NCI-H510A (cell line): ENCODE measurements at regions not wholly inside any gene's neighbourhood (a gene's known extent, or its start where the extent isn't known, plus 50 kb on each side); places are given as distances from the start of the nearest gene placed in this dataset.
"Not testable (repeated sequence)": the region's sequence is repeated elsewhere in the genome, so short reads cannot be mapped to it uniquely, and the experiment has no call there.

Source experiments
- DNase-seq: peaks from one replicate; lab custom pipeline; 2025; lab: John Stamatoyannopoulos, UW

DNA sequence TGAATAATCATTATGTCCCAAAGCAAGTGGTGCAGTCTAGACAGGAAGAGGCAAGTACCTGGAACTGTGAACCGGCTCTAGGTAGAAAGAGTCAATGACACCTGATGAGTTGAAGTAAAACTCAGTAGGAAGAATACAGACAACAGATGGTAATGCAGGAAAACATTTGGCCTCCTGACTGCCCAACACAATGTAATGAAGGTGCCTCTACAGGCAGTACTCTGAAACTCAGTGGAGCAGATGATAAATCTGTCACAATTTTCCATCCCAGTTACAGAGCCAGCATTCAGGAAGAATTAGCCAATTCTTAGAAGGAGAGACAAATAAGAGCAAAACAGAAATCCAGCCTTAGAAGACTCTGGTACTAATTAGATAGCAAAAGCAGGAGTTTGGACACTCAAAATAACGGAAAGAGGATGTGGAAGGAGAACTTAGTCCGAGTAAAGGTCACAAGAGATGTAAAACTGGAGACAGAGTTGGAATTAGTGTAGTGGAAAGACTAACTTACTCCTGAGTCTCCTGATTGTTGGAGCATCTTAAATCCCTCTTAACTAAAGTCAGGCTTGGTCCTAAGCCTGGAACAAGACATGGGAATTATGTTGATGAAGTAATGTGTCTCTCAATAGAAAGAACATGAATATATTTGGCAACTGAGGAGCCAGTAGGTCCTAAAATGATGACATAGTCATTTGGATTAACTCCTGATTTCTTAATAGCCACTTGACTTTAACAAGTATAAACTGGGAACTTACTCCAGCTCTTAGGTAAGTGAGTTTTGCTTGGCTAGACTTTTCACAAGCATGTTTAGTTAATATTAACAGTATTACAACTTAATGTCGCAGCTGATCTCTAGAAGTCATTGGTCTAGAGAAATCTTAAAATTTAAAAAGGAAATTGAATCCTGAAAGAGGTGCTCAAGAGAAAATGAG is 457.3 kb upstream of the MIR17HG start:
- no peak for DNase-seq

DNA sequence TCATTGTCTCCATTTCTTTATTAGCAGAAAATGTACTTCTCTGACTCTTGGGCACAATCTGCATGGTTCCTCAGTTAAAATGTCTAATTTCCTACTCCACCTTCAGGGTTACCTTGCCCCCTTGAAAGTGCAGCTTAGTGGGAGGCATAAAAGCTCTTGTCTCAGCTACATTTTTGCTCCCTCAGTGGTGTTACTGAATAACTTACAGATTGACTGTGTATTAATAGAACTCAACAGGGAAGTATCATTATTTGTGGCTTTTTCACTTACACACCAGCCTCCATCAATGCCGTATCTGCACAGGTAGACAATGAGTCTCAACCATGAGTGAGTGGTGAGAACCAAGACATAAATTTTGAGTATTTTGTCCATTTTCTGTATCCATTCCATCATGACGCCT is 456.2 kb upstream of the MIR17HG start:
- DNase-seq = no peak

DNA sequence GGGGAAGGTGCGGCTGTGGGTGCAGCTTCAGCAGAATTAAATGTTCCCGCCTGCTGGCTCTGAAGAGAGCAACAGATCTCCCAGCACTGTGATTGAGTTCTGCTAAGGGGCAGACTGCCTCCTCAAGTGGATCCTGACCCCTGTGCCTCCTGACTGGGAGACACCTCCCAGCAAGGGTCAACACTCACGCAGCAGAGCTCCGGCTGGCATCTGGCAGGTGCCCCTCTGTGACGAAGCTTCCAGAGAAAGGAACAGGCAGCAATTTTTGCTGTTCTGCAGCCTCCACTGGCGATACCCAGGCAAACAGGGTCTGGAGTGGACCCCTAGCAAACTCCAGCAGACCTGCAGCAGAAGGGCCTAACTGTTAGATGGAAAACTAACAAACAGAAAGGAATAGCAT is 454.3 kb upstream of the MIR17HG start:
- DNase-seq = not testable (repeated sequence)

DNA sequence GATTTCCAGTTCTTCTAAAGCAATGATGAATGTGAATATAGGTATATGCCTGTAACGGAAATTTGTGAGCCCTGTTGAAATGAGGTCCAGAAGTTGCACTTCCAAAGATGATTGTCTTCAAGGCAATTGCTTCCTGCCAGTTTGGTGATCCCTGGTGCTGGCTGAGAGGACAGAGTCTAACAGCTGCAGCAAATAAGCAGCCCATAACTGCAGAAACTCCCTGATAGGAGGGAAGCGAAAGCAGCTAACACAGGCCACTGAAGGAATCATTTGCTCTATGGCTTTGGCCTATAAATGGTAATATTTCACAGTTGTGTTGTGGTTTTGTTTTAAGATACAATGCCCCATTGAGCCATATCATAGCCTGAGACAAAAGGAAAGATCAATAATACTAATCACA is 451.5 kb upstream of the MIR17HG start:
- no peak for DNase-seq

- no peak for DNase-seq
Measured at GRCh38 chr13:90898811-90899210, 448.7 kb upstream of the MIR17HG start.

- DNase-seq = no peak
Measured at GRCh38 chr13:90899416-90899815, 448.1 kb upstream of the MIR17HG start.

DNA sequence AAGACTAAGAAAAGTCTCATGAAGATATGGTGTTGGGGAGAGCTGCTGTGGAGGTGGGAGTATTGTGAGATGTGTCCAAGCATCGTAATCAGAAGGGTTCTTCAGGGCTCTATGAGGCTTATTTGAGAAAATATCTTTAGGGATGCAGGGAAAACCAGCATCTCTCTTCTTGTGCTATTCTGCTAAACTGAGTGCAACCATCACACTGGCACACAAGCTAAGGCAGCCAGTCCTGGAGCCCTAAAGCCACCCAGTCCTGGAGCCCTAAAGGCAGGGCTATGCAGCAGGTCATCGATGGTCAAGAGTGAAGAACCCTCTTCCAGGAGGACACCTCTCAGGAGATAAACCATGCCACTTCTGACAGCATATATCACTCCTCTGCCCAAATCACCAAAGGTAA is 445.2 kb upstream of the MIR17HG start:
- DNase-seq = no peak

DNA sequence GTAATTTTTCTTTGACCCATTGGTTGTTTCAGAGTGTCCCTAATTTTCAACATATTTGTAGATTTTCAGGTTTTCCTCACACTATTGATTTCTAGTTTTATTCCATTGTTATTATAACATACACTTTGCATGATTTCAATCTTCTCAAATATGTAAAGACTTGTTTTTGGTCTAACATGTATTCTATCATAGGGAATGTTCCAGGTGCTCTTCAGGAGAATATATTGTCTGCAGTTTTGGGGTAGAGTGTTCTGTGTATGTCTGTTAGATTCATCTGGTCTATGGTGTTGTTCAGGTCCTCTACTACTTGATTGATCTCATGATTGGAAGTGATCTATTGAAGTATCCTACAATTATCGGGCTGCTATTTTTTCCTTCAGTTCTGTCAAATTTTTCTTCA is 440.9 kb upstream of the MIR17HG start:
- DNase-seq = no peak

GRCh38 chr13:90908792-90909191 is 438.7 kb upstream of the MIR17HG start:
- no peak for DNase-seq

DNA sequence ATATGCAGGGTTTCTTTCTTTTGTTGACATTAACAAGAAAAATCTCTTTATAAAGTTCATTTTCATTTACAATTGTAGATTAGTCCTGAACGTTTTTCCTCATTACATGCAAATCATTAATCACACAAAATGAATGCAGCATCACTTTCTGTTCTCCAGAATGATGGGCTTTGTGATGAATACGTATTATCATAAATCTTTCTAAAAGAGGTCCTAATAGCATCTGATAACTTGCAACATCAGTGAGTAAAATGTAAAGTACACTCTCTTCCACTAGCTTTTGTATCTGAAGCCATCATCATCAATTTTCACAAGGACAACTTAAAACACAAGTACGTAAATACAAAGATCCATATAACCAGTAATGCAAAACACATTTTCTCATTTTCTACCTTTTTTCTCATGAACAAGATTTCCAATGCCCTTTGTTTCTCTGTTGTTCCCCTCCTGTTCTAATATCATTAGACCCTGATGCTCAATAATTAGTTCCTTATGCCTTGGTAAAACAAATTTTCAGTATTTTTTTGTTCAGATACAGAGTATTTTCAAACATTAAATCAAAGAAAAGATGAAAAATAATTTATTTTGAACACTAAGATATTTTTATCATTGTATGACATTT is 437.4 kb upstream of the MIR17HG start:
- DNase-seq = no peak

GRCh38 chr13:90912247-90912646 is 435.2 kb upstream of the MIR17HG start:
- DNase-seq = no peak

DNA sequence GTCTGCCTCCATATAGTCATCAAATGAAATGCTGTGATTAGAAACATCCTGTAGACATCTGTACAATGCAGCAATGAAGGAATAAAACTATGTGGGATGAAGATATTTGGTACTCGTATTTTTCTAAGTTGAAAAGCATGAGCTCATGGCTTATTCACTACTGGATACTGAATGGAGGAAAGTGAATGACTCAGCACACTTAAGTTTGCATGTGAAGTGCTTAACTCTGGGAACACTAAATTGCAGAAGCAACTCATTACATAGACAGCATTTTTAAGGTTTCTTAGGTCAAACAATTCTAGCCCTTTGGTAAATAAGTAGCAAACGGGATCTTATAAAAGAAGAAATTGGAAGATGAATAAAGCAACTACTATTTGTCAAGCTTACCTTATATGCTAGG is 429.0 kb upstream of the MIR17HG start:
- no peak for DNase-seq

DNA sequence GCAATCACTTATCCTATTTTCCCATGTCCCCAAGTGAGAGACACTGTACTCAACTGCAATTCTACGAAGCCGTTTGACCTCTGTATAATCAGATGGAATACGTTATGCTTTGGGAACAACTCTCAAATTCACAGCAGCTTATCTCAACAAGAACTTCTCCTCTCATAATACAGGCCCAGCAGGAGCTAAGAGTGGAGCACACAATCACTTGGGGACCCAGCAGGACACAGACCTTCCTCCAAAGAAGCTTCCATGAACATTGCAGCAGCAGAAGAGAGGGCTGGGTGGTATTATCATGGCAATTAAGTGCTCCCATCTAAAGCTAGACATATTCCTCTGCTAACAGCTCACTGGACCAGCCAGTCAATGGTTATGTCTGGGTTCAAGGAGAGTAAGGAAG is 428.3 kb upstream of the MIR17HG start:
- no peak for DNase-seq

GRCh38 chr13:90926459-90926858 is 421.0 kb upstream of the MIR17HG start:
- no peak for DNase-seq

- no peak for DNase-seq
Measured at GRCh38 chr13:90928109-90928508, 419.4 kb upstream of the MIR17HG start.

DNA sequence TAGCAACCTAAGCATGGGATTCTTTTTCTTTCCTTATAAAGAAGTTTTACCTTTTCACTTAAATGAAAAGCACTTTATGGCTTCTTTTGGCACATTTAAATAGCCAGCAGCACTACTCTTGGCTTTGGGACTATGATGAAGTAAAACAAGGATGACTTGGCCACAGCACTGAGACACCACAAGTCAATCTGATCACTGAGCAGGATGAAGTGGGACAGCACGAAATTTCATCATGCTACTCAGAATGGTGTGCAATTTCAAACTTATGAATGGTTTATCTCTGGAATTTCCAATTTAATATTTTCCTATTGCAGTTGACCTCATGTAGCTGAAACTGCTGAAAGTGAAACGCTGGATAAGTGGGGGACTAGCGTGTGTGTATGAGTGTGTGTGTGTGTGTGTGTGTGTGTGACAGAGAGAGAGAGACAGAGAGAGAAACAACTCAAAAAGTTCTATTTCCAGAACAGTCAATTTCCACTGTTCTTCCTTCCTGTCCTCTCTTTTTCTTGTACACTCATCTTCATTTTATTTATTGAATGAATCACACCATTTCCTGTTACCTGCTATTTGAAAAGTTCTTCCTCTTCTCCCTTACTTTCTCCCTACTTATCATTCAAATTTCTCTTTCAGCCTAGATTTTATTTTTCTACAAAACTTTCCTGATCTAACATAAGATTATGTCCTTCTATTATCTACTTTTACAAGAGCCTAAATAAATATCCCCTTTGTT is 414.2 kb upstream of the MIR17HG start:
- DNase-seq = no peak

DNA sequence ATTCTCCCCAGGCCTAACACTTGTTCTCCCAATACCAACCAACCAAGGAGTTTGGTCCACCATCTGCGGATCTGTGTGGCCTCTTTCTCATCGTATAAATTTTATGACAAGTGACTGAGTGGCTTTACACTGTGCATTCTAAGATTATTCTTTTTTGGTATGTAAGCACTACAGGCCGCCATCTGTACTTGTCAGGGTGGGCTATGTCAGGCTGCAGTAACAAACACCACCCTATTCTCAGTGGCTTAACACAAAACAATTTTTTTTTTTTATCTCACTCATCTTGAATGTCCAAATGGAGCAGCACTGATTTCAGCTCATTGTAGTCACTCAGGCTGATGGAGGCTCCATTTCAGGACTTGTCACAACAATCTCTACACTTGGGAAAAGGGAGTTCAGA is 412.7 kb upstream of the MIR17HG start:
- DNase-seq = no peak

GRCh38 chr13:90938848-90939247 is 408.6 kb upstream of the MIR17HG start:
- no peak for DNase-seq

- no peak for DNase-seq
Measured at GRCh38 chr13:90943946-90944345, 403.5 kb upstream of the MIR17HG start.

GRCh38 chr13:90945146-90945545 is 402.3 kb upstream of the MIR17HG start:
- not testable (repeated sequence) for DNase-seq

DNA sequence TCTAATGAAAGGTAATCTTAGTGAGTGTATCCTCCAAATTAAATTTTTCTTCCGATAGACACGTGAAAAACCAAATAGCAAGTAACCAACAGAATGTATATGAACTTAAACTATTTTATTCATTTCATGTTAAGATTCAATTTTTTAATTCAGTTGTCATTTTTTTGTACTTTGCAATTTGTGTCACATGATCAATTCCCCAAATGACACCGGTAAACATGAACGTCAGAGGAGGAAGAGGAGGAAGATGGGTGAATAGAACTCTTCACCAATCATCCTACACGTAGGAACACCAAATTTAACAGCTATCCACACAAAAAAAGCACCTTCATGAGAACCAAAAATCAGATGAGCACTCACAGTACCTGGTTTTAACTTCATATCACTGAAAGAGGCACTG is 401.4 kb upstream of the MIR17HG start:
- DNase-seq = not testable (repeated sequence)

GRCh38 chr13:90947976-90948375 is 399.5 kb upstream of the MIR17HG start:
- no peak for DNase-seq

GRCh38 chr13:90950160-90950559 is 397.3 kb upstream of the MIR17HG start:
- DNase-seq = no peak
